H1 (cell line): ENCODE measurements at regions not wholly inside any gene's neighbourhood (a gene's known extent, or its start where the extent isn't known, plus 50 kb on each side); places are given as distances from the start of the nearest gene placed in this dataset.

Source experiments
- SAP30 ChIP-seq: fragments of 300-600 bp; sonication (generic); IDR thresholded peaks from 2 replicates; pipeline ENCODE4 v1.7.1; 2012; ENCODE audit warnings: low read length, moderate library complexity, mild to moderate bottlenecking, inconsistent platforms; ENCODE audit not compliant: insufficient read depth, insufficient replicate concordance
- SP1 ChIP-seq: IDR thresholded peaks from 2 replicates; pipeline ENCODE4 v1.6.1; 2011; ENCODE audit warnings: low read depth, low read length
- TF ChIP-seq, protein P1 (sequence below): IDR thresholded peaks from 2 replicates; pipeline ENCODE4 v1.6.1; 2011; ENCODE audit warnings: low read length, improper control_type of control experiment

DNA sequence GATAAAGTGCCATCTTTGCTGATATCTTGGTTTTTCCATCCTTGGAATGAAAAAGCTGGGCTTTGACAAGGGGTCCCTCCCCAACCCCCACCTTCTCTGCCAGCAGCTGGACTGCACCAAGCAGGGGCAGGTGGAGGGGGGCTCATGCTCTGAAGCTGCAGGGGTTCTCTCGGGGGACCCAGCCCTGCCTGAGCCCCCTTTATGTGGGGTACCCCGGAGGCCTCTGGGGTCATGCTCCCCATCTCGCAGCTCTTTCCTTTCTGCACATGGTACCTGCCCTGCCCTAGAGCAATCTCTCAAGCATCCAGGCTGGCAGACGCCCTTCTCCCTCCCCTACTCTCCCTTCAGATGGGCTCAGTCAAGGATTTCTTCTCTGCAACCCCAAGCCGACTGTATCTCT is 146.7 kb upstream of the PTPN1 start (continued):
- TF ChIP-seq, protein P1, sequence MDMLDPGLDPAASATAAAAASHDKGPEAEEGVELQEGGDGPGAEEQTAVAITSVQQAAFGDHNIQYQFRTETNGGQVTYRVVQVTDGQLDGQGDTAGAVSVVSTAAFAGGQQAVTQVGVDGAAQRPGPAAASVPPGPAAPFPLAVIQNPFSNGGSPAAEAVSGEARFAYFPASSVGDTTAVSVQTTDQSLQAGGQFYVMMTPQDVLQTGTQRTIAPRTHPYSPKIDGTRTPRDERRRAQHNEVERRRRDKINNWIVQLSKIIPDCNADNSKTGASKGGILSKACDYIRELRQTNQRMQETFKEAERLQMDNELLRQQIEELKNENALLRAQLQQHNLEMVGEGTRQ = no peak
- TF ChIP-seq SP1 (no peak), SAP30 (no peak)
- TF ChIP-seq, all 59 proteins: peak for 0
